ENCODE measurements at regions not wholly inside any gene's neighbourhood (a gene's known extent, or its start where the extent isn't known, plus 50 kb on each side); places are given as distances from the start of the nearest gene placed in this dataset.
"Not testable (repeated sequence)": the region's sequence is repeated elsewhere in the genome, so short reads cannot be mapped to it uniquely, and the experiment has no call there.

GRCh38 chr10:6786579-6787031 is 206.5 kb upstream of the PRKCQ start:
- WGBS (ENCODE audit: extremely low coverage, insufficient read length, low lambda C conversion rate): no CpG with 5 or more reads among the region's 10 CpGs
- TF ChIP-seq CTCF (conservative IDR thresholded peaks at IDR 0.05): peak; percentile 16; the same call in 1 of the 3 replicates
- no peak overlapping the region for H3K27ac ChIP-seq (ENCODE audit: insufficient read length, low read depth, low read length)
- H3K4me1 ChIP-seq (ENCODE audit: insufficient read depth, low read length): peaks cover 5% of the 10 kb centered on the region; the same call in 1 of the 2 replicates
- peaks cover 0 to 34% (median 0%) of the 10 kb centered on the region in 3 experiments; a peak in 2 of 7 replicates for H3K36me3 Mint-ChIP-seq (ENCODE audit: insufficient read depth in 1 of 3, low read depth in 3 of 3)
- no peaks in the 10 kb centered on the region for H3K9me3 ChIP-seq (ENCODE audit: control insufficient read depth, low read depth, low read length)
- H2BK15ac ChIP-seq (ENCODE audit: low read depth, low read length): no peak overlapping the region
- H3K79me1 ChIP-seq (ENCODE audit: insufficient read depth, low read depth, low read length, poor library complexity, severe bottlenecking): no peaks in the 10 kb centered on the region
- H2BK20ac ChIP-seq (ENCODE audit: low read depth, low read length, poor library complexity, severe bottlenecking): no peak overlapping the region
- H3K27me3 ChIP-seq (ENCODE audit: insufficient read depth, low read length): no peaks in the 10 kb centered on the region
- H2AK5ac ChIP-seq (ENCODE audit: insufficient read length, low read length): no peak overlapping the region
- H3K4me3 Mint-ChIP-seq: no peak overlapping the region
- no peak overlapping the region for H4K91ac ChIP-seq (ENCODE audit: insufficient read length, low read depth, low read length)
- no peak overlapping the region for H2BK12ac ChIP-seq (ENCODE audit: insufficient read length, low read depth, low read length)
- H4K5ac ChIP-seq (ENCODE audit: insufficient read length, low read depth, low read length): no peak overlapping the region
- no peak overlapping the region for H3T11ph ChIP-seq (ENCODE audit: low read length)
- no peak overlapping the region for H3K18ac ChIP-seq (ENCODE audit: insufficient read length, low read depth, low read length)
- no peak overlapping the region for H3K9ac ChIP-seq (ENCODE audit: extremely low read depth, insufficient read length, low read length)
- no peaks in the 10 kb centered on the region for H4K20me1 ChIP-seq (ENCODE audit: control insufficient read depth, insufficient read depth, insufficient read length)
- H3K4me2 ChIP-seq (ENCODE audit: insufficient read depth, insufficient read length, low read length): no peak overlapping the region
- peaks cover 27 to 48% of the 10 kb centered on the region in 2 experiments for H3K4me1 Mint-ChIP-seq
- no peak overlapping the region for H3K56ac ChIP-seq (ENCODE audit: insufficient read length, low read depth, low read length)
- H3K14ac ChIP-seq (ENCODE audit: insufficient read depth, low read length): no peak overlapping the region
- H3K79me2 ChIP-seq (ENCODE audit: insufficient read depth, low read length): no peaks in the 10 kb centered on the region
- H2AFZ ChIP-seq (ENCODE audit: low read length): no peak overlapping the region
- no peaks in the 10 kb centered on the region for H3K27me3 Mint-ChIP-seq (ENCODE audit: low read depth)
- H2BK5ac ChIP-seq (ENCODE audit: insufficient read length, low read length): no peak overlapping the region
- H4K8ac ChIP-seq (replicated peaks; ENCODE audit: insufficient read length, low read depth, low read length): no peak overlapping the region
- H3K23ac ChIP-seq (ENCODE audit: insufficient read length, low read depth, low read length): no peak overlapping the region
- no peaks in the 10 kb centered on the region for H3K9me3 Mint-ChIP-seq
- DNase-seq: no peak
- no peak overlapping the region for H3K27ac Mint-ChIP-seq
- no peak overlapping the region for H2BK120ac ChIP-seq (ENCODE audit: low read depth, low read length, poor library complexity, severe bottlenecking)
- no peaks in the 10 kb centered on the region for H3K23me2 ChIP-seq (ENCODE audit: insufficient read length, low read depth, low read length, poor library complexity, severe bottlenecking)
- no peak overlapping the region for H3K4ac ChIP-seq (ENCODE audit: low read depth, low read length)

GRCh38 chr10:6784429-6784828 is 204.4 kb upstream of the PRKCQ start:
- not testable (repeated sequence) for H3K79me2 ChIP-seq (ENCODE audit: insufficient read depth, low read length); H3K9me3 ChIP-seq (ENCODE audit: control insufficient read depth, low read depth, low read length); H2BK12ac ChIP-seq (ENCODE audit: insufficient read length, low read depth, low read length); H3K14ac ChIP-seq (ENCODE audit: insufficient read depth, low read length); H3K27ac Mint-ChIP-seq; DNase-seq; H2AFZ ChIP-seq (ENCODE audit: low read length); H2BK20ac ChIP-seq (ENCODE audit: low read depth, low read length, poor library complexity, severe bottlenecking); H3K27me3 ChIP-seq (ENCODE audit: insufficient read depth, low read length); H3K23me2 ChIP-seq (ENCODE audit: insufficient read length, low read depth, low read length, poor library complexity, severe bottlenecking); H3K4me3 Mint-ChIP-seq; H3K9ac ChIP-seq (ENCODE audit: extremely low read depth, insufficient read length, low read length); H2BK15ac ChIP-seq (ENCODE audit: low read depth, low read length); H4K8ac ChIP-seq (replicated peaks; ENCODE audit: insufficient read length, low read depth, low read length); H2BK120ac ChIP-seq (ENCODE audit: low read depth, low read length, poor library complexity, severe bottlenecking); H3K4me1 ChIP-seq (ENCODE audit: insufficient read depth, low read length); H3K4ac ChIP-seq (ENCODE audit: low read depth, low read length); H3K9me3 Mint-ChIP-seq; H3K27ac ChIP-seq (ENCODE audit: insufficient read length, low read depth, low read length); H3K56ac ChIP-seq (ENCODE audit: insufficient read length, low read depth, low read length); H3K79me1 ChIP-seq (ENCODE audit: insufficient read depth, low read depth, low read length, poor library complexity, severe bottlenecking); H4K5ac ChIP-seq (ENCODE audit: insufficient read length, low read depth, low read length); H4K91ac ChIP-seq (ENCODE audit: insufficient read length, low read depth, low read length); H4K20me1 ChIP-seq (ENCODE audit: control insufficient read depth, insufficient read depth, insufficient read length); H3K23ac ChIP-seq (ENCODE audit: insufficient read length, low read depth, low read length); H3K4me2 ChIP-seq (ENCODE audit: insufficient read depth, insufficient read length, low read length); H3K27me3 Mint-ChIP-seq (ENCODE audit: low read depth); H3K18ac ChIP-seq (ENCODE audit: insufficient read length, low read depth, low read length); H3T11ph ChIP-seq (ENCODE audit: low read length); H2BK5ac ChIP-seq (ENCODE audit: insufficient read length, low read length); H2AK5ac ChIP-seq (ENCODE audit: insufficient read length, low read length)
- WGBS (ENCODE audit: extremely low coverage, insufficient read length, low lambda C conversion rate): no CpG with 5 or more reads among the region's 8 CpGs
- H3K36me3 Mint-ChIP-seq (ENCODE audit: insufficient read depth in 1 of 3, low read depth in 3 of 3): peaks cover 0 to 14% (median 0%) of the 10 kb centered on the region in 3 experiments; a peak in 2 of 7 replicates
- H3K4me1 Mint-ChIP-seq: peaks cover 14 to 38% of the 10 kb centered on the region in 2 experiments

Measured in H9 (cell line).